ENCODE measurements at regions not wholly inside any gene's neighbourhood (a gene's known extent, or its start where the extent isn't known, plus 50 kb on each side); places are given as distances from the start of the nearest gene placed in this dataset.

DNA sequence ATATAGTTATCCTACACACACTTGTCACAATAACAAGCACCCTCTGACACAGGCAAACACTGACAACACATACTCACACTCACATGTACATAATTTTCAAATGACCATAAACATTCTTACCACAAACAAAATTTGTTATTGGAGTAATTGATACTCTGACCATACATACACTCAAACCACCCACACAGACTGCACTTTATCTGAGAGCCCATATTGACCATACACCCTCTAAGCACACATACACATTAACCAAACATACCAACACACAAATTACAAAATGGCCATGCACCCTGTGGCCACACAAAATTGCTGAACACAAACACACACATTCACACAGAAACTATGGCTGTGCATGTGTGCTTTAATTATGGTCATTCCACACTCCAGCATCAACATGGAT is 79.1 kb upstream of the FAM120A start:
- no peak for DNase-seq

DNA sequence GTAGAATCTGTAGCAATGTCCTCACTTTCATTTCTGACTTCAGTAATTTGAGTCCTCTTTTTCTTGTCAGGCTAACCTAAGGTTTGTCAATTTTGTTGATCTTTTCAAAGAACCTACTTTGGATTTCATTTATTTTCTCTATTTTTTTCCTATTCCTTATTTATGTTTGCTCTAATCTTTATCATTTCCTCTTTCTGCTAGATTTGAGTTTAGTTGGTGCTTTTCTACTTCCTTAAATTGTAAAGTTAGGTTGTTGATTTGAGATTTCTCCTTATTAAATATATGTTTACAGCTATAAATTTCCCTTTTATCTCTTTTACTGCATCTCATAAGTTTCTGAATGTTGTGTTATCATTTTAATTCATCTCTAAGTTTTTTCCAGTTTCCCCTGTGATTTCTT is 75.1 kb upstream of the FAM120A start:
- no peak for DNase-seq

DNA sequence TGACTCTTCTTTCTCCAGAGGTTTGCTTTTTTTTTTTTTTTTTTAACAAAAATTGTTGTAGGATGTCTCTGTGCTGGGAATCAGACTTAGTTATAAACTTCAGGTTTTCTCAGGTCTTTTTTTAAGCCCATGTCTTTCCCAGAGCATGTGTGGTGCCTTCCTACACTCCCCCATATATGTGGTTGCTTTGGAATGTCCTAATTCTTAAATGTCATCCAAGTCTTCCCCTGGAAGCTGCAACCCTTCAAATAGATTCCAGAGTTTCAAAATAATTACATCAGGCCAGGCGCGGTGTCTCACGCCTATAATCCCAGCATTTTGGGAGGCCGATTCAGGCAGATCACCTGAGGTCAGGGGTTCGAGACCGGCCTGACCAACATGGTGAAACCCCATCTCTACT is 73.2 kb upstream of the FAM120A start:
- no peak for DNase-seq

DNA sequence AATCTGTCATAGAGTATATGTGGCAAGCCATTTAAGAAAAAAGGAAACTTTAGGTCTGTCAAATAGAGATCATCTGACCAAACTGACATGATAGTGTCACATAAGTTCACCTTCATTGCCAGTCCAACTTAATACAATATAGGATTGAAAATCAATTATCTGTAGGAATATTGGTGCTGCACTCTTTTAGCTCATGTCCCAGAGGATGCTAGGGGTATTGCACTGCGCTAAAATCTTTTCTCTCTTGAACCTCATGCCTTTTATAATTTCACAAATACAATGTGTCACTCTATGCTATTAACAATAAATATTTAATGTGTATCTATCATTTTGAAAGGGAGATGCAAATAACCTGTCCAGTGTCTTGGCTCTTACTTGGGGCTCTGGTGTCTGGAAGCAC is 72.4 kb upstream of the FAM120A start:
- DNase-seq = no peak

DNA sequence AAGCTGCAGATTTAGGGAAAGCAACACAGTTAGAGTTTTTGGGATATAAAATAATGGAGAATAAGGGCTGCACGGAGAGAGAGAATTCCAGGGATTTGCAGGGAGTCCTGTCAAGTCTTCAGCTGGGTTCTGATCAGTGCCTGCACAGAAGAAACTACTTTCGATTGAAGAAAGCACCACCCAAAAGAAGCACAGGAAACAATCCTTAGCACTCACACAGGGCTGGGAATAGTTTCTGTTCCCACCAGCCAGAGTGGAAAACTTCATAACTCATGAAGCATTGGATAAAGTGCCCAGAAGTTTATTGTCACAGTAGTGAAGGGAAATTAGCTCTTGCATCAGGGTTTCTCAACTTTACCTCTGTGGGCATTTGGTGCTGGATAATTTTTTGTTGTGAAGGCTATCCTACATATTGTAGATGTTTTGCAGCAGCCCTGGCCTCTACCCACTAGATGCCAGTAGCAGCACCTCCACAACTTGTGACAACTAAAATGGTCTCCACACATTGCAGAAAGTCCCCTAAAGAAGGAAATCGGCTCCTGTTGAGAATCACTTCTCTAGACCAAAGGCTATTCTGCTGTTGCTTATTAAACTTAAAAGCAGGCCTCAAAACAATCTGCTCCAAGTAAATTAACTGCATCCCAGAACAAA is 71.0 kb upstream of the FAM120A start:
- no peak for DNase-seq

DNA sequence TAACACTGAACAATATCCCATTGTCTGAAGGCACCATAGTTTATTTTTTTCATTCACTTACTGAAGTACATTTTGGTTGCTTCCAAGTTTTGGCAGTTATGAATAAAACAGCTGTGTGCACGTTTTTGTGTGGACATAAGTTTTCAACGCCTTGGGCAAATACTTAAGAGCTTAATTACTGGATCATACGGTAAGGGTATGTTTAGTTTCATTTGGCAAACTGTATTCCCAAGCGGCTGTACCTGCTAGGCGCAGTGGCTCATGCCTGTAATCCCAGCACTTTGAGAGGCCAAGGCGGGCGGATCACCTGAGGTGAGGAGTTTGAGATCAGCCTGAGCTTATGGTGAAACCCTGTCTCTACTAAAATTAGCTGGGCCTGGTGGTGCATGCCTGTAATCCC is 63.7 kb upstream of the FAM120A start:
- DNase-seq = peak; percentile 53

DNA sequence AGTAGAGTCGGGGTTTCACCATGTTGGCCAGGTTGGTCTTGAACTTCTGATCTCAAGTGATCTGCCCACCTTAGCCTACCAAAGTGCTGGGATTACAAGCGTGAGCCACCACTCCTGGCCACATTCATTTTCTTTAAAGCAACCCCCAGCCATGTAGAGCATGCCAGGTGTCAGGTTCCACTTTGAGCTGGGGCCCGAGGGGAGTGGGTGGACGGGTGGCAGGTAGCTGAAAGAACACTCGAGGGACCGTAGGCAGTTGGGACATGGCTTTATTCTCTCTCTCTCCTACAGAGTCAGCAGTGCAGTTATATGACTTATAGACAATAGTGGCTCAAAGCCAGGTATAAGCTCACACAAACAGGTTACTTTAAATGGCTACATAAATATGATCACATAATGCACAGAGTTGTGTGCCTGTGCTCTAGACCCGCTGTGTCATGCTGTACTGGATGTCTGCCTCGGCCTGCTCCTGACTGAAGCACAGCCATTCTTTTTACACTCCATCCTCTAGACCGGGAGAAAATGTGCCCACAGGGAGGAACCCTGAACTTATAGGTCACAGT is 60.5 kb upstream of the FAM120A start:
- DNase-seq = peak; percentile 51

DNA sequence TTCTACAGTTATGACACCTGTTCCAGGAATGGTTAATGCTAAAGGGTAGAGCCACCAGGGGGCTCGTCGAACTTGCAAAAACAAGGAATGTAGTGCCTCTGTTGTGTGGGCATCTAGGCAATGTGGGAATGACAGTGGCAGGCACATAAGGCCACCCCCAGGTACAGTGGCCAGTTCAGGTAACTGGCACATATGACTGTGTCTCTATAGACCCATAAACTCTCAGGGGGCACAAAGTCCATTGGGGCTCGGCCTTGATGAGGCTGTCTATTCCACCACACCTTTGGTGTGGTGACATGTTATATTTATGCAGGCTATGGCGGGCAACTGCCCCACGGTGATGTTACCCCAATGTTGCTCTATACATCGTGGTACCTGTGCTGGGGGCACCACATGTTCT is 59.6 kb upstream of the FAM120A start:
- DNase-seq = no peak

DNA sequence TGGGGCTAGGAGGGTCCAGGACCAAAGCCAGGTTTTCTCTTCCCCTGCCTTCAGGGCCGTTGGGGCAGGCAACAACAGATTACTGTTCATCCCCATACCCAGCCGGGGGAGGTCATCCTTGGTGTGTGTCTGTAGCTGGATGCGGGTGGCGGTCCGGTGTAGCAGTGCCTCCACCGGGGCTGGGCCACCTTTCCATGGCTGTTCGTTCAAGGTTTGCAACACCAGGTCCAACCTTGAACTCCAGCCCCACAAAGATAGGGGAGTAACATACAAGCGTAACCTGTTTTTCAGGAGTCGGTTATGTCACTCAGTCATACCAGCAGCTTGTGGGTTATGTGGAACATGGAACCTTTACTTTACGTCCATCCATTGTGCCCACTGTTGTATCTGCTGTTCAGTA is 58.5 kb upstream of the FAM120A start:
- no peak for DNase-seq

Measured in NCI-H1436 (cell line).